ENCODE measurements at regions not wholly inside any gene's neighbourhood (a gene's known extent, or its start where the extent isn't known, plus 50 kb on each side); places are given as distances from the start of the nearest gene placed in this dataset.

DNA sequence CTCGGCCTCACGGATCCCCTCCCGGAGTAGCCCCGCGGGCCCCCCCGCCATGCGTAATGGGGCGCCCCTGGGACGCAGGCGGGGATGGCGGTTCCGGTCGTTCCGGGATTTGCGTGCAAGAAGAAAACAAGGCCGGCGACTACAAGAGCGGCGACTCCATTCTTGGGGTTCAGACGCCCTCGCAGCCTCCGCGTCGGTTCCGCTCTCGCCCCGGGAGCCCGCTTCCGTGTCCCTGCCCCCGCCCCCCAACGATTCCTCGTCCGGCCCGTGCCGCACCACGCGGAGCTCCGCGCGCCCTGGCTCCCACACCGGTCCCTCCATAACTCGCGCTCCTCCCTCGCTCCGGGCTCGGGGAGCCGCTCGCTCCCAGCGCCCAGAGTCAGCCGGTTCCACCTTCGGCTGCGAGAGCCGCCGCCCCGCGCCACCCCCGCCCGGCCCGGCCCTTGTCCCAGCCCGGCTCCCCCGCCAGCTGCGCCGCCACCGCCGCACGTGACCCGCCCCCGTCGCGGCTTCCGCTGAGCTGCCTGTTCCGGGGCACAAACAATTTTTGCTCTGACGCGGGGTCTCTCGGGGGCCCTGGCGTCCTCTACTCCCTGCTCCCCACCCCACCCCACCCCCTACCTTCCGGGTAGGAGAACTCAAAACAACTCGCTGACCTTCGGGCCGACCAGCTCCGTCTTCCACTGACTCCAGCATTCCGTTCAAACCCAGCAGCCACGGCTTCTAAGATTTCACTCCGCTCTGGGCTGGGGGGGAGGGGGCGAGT, 78.8 kb upstream of the BCOR start:
- Histone ChIP-seq H3K36me3 (no peaks in the 10 kb centered on the region), H3K27ac (peak overlapping the region; percentile 82 to 89 (median 85)), H3K4me1 (peaks cover 2 to 16% of the 10 kb centered on the region in 2 donors), H3K4me3 (peak overlapping the region; percentile 62 to 70 (median 66)), H3K9me3 (no peaks in the 10 kb centered on the region), H3K27me3 (peaks cover 0 to 40% (median 23%) of the 10 kb centered on the region in 3 donors)
- peak; percentile 43 to 48 for TF ChIP-seq POLR2A (IDR thresholded peaks at IDR 0.05)
- TF ChIP-seq, protein P1, sequence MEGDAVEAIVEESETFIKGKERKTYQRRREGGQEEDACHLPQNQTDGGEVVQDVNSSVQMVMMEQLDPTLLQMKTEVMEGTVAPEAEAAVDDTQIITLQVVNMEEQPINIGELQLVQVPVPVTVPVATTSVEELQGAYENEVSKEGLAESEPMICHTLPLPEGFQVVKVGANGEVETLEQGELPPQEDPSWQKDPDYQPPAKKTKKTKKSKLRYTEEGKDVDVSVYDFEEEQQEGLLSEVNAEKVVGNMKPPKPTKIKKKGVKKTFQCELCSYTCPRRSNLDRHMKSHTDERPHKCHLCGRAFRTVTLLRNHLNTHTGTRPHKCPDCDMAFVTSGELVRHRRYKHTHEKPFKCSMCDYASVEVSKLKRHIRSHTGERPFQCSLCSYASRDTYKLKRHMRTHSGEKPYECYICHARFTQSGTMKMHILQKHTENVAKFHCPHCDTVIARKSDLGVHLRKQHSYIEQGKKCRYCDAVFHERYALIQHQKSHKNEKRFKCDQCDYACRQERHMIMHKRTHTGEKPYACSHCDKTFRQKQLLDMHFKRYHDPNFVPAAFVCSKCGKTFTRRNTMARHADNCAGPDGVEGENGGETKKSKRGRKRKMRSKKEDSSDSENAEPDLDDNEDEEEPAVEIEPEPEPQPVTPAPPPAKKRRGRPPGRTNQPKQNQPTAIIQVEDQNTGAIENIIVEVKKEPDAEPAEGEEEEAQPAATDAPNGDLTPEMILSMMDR (IDR thresholded peaks at IDR 0.05 in 4 of 5, conservative IDR thresholded peaks at IDR 0.05 in 1 of 5) = no peak
- in situ Hi-C loops (cut with MboI; ENCODE audit: low sequenced_read_pairs in 4 of 4) (loop anchor here in 2 of 4 donors (10.0 to 25.0 kb wide), 2 partner anchors 439 to 442 kb away; no protein-coding TSS in a partner anchor), intact Hi-C loops (cut with DNase I; ENCODE audit: low total_unique reads) (loop anchor here (2.0 to 10.0 kb wide), 4 partner anchors 68 to 1372 kb away; partner anchors contain the start of gene MID1IP1)
- ATAC-seq = peak; percentile 43 to 46
- DNase-seq = peak; percentile 52 to 56

GRCh38 chrX:40175511-40176350, 78.0 kb upstream of the BCOR start:
- peak overlapping the region; percentile 62 to 70 (median 66) for H3K4me3 ChIP-seq
- intact Hi-C loops (cut with DNase I; ENCODE audit: low total_unique reads) = loop anchor here (2.0 to 10.0 kb wide), 4 partner anchors 67 to 1371 kb away; partner anchors contain the start of gene MID1IP1
- ATAC-seq (peak; percentile 47 to 53), DNase-seq (peak in 1 of 2 donors; percentile 50)
- TF ChIP-seq, protein P1 (IDR thresholded peaks at IDR 0.05 in 4 of 5, conservative IDR thresholded peaks at IDR 0.05 in 1 of 5) = no peak
- TF ChIP-seq POLR2A (IDR thresholded peaks at IDR 0.05) = peak in 1 of 2 donors; percentile 21
- H3K9me3 ChIP-seq = no peaks in the 10 kb centered on the region
- peaks cover 0 to 40% (median 23%) of the 10 kb centered on the region in 3 donors for H3K27me3 ChIP-seq
- peak overlapping the region; percentile 82 to 89 (median 85) for H3K27ac ChIP-seq
- no peaks in the 10 kb centered on the region for H3K36me3 ChIP-seq
- in situ Hi-C loops (cut with MboI; ENCODE audit: low sequenced_read_pairs in 4 of 4) = loop anchor here in 2 of 4 donors (10.0 to 25.0 kb wide), 2 partner anchors 438 to 441 kb away; no protein-coding TSS in a partner anchor
- H3K4me1 ChIP-seq = peaks cover 2 to 21% of the 10 kb centered on the region in 2 donors

DNA sequence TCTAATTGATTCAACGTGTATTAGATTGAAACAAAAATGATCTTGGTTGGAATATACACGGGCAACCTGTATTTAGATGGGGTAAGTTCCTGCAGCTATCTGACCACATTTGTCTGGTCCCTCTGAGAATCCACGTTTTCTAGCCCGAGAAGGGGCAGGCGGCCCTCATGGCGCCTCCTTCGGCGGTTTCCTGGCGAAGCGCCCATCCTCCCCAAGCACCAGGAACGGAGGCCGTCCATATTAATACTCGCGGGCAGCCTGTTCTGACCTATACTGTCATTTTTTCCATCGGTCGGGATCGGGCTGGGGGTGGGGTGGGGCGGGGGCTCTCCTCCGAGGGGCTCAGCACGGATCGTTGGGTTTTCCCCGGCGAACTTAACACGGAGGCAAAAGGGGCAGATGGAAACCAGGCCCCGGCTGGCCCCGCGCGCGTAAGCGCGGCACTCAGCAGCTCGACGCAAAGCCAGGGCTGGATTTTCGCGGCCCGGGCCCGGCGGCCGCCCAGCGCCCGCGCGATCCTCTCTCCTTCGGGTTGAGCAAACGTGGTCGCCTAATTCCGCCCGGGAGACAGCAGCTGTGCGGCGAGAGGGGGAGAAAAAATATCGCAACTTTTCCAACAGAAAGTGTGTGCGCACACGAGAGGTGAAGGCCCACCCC, 77.2 kb upstream of the BCOR start:
- H3K36me3 ChIP-seq = no peaks in the 10 kb centered on the region
- intact Hi-C loops (cut with DNase I; ENCODE audit: low total_unique reads) = loop anchor here (5.0 to 10.0 kb wide), 5 partner anchors 78 to 1370 kb away; partner anchors contain the start of genes BCOR and MID1IP1
- H3K4me3 ChIP-seq = peak overlapping the region; percentile 62 to 70 (median 66)
- H3K9me3 ChIP-seq = no peaks in the 10 kb centered on the region
- peak; percentile 12 to 17 for ATAC-seq
- in situ Hi-C loops (cut with MboI; ENCODE audit: low sequenced_read_pairs in 4 of 4) = loop anchor here (10.0 to 25.0 kb wide), 3 partner anchors 163 to 440 kb away; no protein-coding TSS in a partner anchor
- peaks cover 0 to 43% (median 23%) of the 10 kb centered on the region in 3 donors for H3K27me3 ChIP-seq
- DNase-seq = no peak
- H3K27ac ChIP-seq = peak overlapping the region; percentile 82 to 89 (median 85)
- TF ChIP-seq POLR2A (IDR thresholded peaks at IDR 0.05) = no peak
- TF ChIP-seq, protein P1 (IDR thresholded peaks at IDR 0.05 in 4 of 5, conservative IDR thresholded peaks at IDR 0.05 in 1 of 5) = no peak
- H3K4me1 ChIP-seq = peaks cover 2 to 22% of the 10 kb centered on the region in 2 donors
